ENCODE measurements at regions not wholly inside any gene's neighbourhood (a gene's known extent, or its start where the extent isn't known, plus 50 kb on each side); places are given as distances from the start of the nearest gene placed in this dataset.

- TF ChIP-seq, protein P1, sequence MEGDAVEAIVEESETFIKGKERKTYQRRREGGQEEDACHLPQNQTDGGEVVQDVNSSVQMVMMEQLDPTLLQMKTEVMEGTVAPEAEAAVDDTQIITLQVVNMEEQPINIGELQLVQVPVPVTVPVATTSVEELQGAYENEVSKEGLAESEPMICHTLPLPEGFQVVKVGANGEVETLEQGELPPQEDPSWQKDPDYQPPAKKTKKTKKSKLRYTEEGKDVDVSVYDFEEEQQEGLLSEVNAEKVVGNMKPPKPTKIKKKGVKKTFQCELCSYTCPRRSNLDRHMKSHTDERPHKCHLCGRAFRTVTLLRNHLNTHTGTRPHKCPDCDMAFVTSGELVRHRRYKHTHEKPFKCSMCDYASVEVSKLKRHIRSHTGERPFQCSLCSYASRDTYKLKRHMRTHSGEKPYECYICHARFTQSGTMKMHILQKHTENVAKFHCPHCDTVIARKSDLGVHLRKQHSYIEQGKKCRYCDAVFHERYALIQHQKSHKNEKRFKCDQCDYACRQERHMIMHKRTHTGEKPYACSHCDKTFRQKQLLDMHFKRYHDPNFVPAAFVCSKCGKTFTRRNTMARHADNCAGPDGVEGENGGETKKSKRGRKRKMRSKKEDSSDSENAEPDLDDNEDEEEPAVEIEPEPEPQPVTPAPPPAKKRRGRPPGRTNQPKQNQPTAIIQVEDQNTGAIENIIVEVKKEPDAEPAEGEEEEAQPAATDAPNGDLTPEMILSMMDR (IDR thresholded peaks at IDR 0.05): no peak
- TF ChIP-seq ZFX (IDR thresholded peaks at IDR 0.05; ENCODE audit: borderline replicate concordance): no peak
These were observed 176.3 kb upstream of the MTNR1B start for GRCh38 chr11:92793189-92793588.
